T-helper 2 cell treated with Interferon-gamma antibody and Interleukin-4, amounts not matched to agents 5 μg/mL and 100 μg/mL, for 36 hours (primary cell): ENCODE measurements at regions not wholly inside any gene's neighbourhood (a gene's known extent, or its start where the extent isn't known, plus 50 kb on each side); places are given as distances from the start of the nearest gene placed in this dataset.

Experiments
- DNase-seq: peaks from one replicate; pipeline ENCODE4 v3.0.0; 2021; ENCODE audit warnings: low spot score
- H3K27ac Mint-ChIP-seq: one replicate; pipeline ENCODE4 v1.8.0; 2021; ENCODE audit warnings: mild to moderate bottlenecking, mixed read lengths
- H3K27me3 Mint-ChIP-seq: one replicate; pipeline ENCODE4 v1.8.0; 2021; ENCODE audit warnings: low read depth, mixed read lengths
- H3K36me3 Mint-ChIP-seq: one replicate; pipeline ENCODE4 v1.8.0; 2021; ENCODE audit warnings: low read depth, mixed read lengths
- H3K4me1 Mint-ChIP-seq: one replicate; pipeline ENCODE4 v1.8.0; 2021; ENCODE audit warnings: low read depth, mixed read lengths
- H3K4me3 Mint-ChIP-seq: one replicate; pipeline ENCODE4 v1.8.0; 2022; ENCODE audit warnings: mild to moderate bottlenecking, moderate library complexity, mixed read lengths
- H3K9me3 Mint-ChIP-seq: one replicate; pipeline ENCODE4 v1.8.0; 2021; ENCODE audit warnings: mixed read lengths

DNA sequence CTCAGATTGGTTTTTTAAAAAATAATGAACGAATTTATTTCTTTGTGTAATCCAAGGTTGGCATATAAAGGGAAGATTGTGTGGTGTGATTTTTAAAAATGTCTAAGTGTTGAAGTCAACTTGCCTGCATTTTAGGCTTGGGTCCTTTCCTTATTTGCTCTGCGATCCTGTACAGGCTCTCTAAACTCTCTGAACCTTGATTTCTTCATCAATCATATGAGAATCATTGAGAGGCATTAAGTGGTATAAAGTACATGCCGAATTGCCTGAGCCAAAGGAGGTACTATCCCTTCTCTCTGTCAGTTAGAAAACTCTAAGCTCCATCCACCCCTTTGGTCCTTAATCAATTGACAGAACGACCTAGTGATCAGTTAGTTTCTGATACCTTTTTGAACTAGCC lies 440.4 kb upstream of the MEX3C start:
- Mint-ChIP-seq H3K4me3 (no peak overlapping the region), H3K36me3 (no peaks in the 10 kb centered on the region), H3K9me3 (peaks cover 6% of the 10 kb centered on the region), H3K27me3 (no peaks in the 10 kb centered on the region), H3K4me1 (no peaks in the 10 kb centered on the region), H3K27ac (no peak overlapping the region)
- DNase-seq = no peak

DNA sequence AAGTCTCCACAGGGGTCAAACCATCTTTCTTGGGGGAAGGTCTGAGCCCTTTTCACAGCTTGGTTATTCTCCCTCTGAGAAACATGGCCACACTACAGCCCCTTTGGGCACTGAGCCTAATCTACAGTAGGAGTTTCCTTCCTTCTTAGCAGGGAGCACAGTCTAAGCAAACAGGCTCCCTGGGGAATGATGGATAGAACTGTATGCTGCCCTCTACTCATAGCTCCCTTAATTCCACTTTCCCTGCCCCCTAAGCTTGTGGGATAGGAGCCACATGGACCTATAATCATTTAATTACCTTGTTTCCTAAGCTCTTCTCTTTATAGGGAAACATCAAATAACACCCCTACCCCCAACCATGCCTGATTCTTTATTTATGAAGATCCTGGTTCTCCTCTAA lies 442.1 kb upstream of the MEX3C start:
- H3K9me3 Mint-ChIP-seq = peaks cover 6% of the 10 kb centered on the region
- H3K27ac Mint-ChIP-seq = no peak overlapping the region
- H3K4me1 Mint-ChIP-seq = no peaks in the 10 kb centered on the region
- no peak overlapping the region for H3K4me3 Mint-ChIP-seq
- H3K36me3 Mint-ChIP-seq = no peaks in the 10 kb centered on the region
- no peak for DNase-seq
- H3K27me3 Mint-ChIP-seq = no peaks in the 10 kb centered on the region

DNA sequence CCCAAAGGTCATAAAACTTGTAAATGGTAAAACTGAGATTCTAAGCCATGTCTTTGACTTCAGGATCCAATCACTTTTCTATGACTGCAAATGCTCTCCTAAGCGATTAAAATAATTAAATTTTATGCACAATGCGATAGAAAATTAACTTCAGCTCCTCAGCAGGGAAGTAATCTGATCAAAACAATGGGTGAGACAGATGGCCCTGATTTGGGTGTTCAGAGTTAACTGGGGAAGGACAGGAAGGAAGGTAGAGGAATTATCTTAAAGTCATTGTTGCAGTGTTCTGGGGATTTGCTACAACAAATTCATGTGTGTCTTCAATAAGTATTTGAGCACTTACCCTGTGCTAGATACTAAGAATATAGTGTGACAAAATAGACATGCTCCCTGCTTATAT lies 446.0 kb upstream of the MEX3C start:
- Mint-ChIP-seq H3K9me3 (no peaks in the 10 kb centered on the region), H3K36me3 (no peaks in the 10 kb centered on the region), H3K4me3 (no peak overlapping the region), H3K27me3 (no peaks in the 10 kb centered on the region), H3K4me1 (no peaks in the 10 kb centered on the region), H3K27ac (no peak overlapping the region)
- no peak for DNase-seq

DNA sequence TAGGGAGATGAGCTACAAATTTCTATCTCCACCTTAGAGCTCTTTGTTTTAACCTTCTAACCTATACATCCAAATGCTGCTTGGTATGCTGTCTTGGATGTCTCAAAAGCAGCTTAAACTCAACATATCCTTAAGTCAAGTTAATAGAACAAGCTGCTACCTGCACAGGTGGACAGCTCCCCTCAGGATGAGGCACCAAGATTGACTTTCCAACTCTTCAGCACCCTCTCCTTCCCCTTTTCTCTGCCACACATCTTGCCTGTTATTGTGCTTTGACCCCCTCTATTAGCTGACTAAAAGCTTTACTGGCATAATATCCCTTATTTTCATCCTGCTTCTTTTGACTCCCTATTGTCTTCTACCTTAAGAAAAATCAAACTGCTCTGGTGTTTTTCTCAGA lies 448.1 kb upstream of the MEX3C start:
- H3K4me3 Mint-ChIP-seq = no peak overlapping the region
- no peaks in the 10 kb centered on the region for H3K36me3 Mint-ChIP-seq
- no peaks in the 10 kb centered on the region for H3K9me3 Mint-ChIP-seq
- no peak overlapping the region for H3K27ac Mint-ChIP-seq
- no peaks in the 10 kb centered on the region for H3K4me1 Mint-ChIP-seq
- no peak for DNase-seq
- H3K27me3 Mint-ChIP-seq = no peaks in the 10 kb centered on the region

DNA sequence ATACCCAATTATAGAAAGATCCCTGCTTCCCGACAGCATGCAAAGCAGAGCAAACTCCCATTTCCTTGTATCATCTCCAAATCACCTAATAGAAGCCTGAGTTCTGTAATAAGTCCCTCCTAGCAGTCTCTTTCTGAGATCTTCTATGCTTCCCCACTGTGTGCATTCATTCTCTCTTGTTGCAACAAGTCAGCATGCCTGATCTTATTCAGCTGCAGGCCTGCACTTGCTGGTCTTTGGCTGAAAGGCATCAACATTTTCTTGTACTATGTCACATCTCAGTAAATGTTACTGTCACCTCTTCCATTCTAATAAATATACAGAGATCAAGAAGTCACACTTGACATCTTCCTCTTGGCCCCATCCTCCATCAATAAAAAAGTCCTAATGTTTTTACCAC lies 449.9 kb upstream of the MEX3C start:
- Mint-ChIP-seq H3K4me3 (no peak overlapping the region), H3K27ac (no peak overlapping the region), H3K27me3 (no peaks in the 10 kb centered on the region), H3K36me3 (no peaks in the 10 kb centered on the region), H3K4me1 (no peaks in the 10 kb centered on the region), H3K9me3 (no peaks in the 10 kb centered on the region)
- DNase-seq = no peak

DNA sequence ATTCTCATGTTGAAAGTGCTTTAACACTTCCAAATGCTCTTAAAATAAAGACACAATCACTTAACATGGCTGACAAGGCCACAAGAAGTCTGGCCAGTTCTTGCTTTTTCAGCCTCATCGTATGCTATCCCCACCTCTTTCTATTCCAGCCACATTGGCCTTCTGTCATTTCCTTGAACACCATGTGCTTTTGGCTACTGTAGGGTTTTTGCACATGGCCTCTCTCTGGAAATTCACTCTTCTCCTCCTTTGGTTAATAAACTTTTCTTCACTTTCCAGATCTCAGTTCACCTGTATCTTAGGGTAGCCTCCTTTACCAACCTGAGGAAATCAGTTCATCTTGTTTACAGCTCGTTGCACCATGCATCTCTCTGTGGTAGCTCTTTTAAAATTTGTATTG lies 450.5 kb upstream of the MEX3C start:
- no peaks in the 10 kb centered on the region for H3K9me3 Mint-ChIP-seq
- H3K4me3 Mint-ChIP-seq = no peak overlapping the region
- no peaks in the 10 kb centered on the region for H3K36me3 Mint-ChIP-seq
- H3K27ac Mint-ChIP-seq = no peak overlapping the region
- no peaks in the 10 kb centered on the region for H3K27me3 Mint-ChIP-seq
- DNase-seq = no peak
- no peaks in the 10 kb centered on the region for H3K4me1 Mint-ChIP-seq

DNA sequence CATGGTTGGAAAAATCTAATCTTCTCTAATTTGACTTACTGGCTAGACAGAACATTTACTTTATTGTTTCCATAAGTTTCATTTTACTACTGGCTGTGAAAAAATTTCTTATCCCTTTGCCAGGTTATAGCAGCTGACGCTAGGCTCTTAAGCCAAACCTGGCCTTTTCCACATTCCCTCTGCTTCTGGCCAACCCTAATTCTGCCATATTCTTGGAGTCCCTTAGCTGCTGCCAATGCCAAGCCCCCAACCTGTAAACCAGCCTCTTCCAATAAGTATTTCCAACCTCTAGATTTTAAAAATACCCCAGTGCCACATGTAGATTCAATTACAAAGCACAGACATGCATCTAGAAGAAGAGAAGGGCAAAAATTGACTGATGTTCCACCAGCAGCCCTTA lies 452.3 kb upstream of the MEX3C start:
- H3K9me3 Mint-ChIP-seq = no peaks in the 10 kb centered on the region
- H3K4me3 Mint-ChIP-seq = no peak overlapping the region
- H3K4me1 Mint-ChIP-seq = no peaks in the 10 kb centered on the region
- H3K27ac Mint-ChIP-seq = no peak overlapping the region
- H3K36me3 Mint-ChIP-seq = no peaks in the 10 kb centered on the region
- DNase-seq = no peak
- H3K27me3 Mint-ChIP-seq = no peaks in the 10 kb centered on the region

DNA sequence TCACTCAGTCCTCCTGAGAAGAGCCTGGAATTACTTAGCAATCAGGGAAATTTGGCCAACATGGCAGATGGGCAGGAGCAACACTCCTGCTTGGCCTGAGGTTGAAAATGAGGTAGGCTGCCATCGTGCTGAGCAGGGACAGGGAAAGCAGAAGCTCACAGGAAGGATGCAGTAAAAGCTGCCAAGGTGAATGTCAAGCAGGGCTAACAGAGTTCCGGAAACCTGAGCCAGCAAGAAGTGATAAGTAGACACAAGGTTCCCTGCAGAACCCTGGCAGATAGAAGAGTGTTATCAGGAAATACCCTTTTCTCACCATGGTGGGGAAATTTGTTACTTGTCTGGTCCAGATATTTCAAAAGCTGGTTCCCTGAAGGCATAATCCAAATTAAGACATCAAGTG lies 454.3 kb upstream of the MEX3C start:
- no peaks in the 10 kb centered on the region for H3K27me3 Mint-ChIP-seq
- H3K4me3 Mint-ChIP-seq = no peak overlapping the region
- no peak overlapping the region for H3K27ac Mint-ChIP-seq
- no peaks in the 10 kb centered on the region for H3K4me1 Mint-ChIP-seq
- H3K36me3 Mint-ChIP-seq = no peaks in the 10 kb centered on the region
- DNase-seq = no peak
- no peaks in the 10 kb centered on the region for H3K9me3 Mint-ChIP-seq

DNA sequence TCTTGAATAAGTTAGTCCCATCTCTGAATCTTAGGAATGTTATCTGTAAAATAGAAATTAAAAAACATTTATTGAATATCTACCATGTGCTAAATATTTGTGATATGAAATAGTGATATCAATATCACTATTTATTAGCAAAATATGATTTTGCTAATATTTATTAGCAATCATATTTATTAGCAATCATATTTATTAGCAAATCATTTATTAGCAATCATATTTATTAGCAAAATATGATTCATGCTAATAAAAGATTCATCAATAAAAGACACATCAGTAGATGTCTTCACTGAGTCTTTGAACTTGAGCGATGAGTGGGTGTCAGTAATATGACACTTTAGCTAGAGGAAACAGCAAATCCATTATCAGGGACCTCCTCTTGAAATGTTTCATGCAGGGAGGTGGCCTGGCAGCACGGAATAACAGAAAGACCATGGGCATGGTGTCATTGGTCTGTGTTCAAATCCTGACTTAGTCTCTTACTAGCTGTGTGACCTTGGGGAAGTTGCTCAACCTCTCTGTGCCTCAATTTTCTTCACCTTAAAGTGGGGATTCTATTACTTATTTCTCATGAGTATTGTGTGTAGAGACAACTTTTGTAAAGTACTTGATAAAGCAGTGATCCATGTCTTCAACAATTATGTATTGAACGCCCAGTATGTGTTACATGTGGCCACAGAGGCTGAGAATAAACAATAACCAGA lies 456.2 kb upstream of the MEX3C start:
- H3K27me3 Mint-ChIP-seq = no peaks in the 10 kb centered on the region

DNA sequence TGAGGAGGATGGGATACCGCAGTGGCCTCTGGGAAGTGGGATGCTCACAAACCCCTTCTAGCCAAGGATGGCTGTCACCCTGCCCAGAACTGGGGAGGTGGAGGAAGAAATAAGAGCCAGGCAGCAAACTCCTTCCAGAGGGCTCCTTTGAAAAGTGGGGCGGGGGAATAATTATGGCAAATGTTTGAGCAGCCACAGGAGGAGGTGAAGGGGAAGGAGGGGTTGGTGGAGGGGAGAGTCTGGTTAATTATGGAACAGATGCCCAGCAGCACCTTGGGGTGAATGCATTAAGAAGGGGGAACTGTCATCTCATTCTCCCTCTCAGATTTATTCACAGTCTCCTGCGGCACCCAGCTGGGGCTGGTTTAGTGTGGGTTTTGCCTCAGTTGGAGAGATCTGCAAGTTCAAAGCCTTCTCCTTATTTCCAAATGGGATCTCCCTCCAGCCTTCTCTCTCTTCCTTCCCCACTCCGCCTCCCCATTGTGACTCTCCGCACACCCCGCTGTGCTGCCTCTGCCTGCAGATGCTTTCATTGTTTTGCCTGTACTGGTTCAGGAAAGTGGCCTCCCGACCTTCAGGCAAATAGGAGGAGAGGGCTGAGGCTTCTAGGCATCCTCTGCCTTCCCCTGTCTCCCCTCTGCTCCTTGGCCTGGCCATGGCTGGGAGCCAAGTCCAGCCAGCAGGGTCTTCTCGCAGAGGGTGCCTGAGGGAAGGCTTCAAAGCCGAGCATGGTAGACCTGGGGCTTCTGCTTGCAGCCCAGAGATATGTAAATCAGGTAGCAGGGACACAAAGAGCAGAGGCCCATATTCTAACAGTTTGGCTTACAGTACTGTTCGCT lies 457.2 kb upstream of the MEX3C start:
- H3K9me3 Mint-ChIP-seq = no peaks in the 10 kb centered on the region
- no peak for DNase-seq
- no peak overlapping the region for H3K4me3 Mint-ChIP-seq
- no peaks in the 10 kb centered on the region for H3K4me1 Mint-ChIP-seq
- no peak overlapping the region for H3K27ac Mint-ChIP-seq
- H3K27me3 Mint-ChIP-seq = no peaks in the 10 kb centered on the region
- no peaks in the 10 kb centered on the region for H3K36me3 Mint-ChIP-seq

More for the DNA sequence above, 456.2 kb upstream of the MEX3C start:
- H3K4me1 Mint-ChIP-seq = no peaks in the 10 kb centered on the region
- no peak for DNase-seq
- no peaks in the 10 kb centered on the region for H3K36me3 Mint-ChIP-seq
- no peaks in the 10 kb centered on the region for H3K9me3 Mint-ChIP-seq
- H3K27ac Mint-ChIP-seq = no peak overlapping the region
- no peak overlapping the region for H3K4me3 Mint-ChIP-seq

DNA sequence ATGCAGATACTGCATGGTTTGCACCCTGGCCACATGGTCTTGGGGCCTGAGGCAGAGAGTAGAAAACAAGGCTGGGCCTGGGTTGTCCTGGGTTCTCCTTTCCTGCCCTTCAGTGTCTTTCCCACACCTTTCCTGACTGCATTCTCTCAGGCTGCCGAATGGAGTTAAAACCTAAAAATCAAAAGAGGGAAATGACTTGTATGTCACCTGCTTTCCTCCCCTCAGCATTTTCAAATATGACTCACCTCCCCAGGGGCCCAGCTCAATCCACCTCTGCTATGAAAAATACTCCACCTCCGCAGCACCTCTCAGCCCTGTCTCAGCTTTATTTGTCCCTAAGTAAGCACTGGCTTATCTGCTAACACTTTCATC lies 457.8 kb upstream of the MEX3C start:
- no peaks in the 10 kb centered on the region for H3K36me3 Mint-ChIP-seq
- no peak overlapping the region for H3K27ac Mint-ChIP-seq
- H3K4me1 Mint-ChIP-seq = no peaks in the 10 kb centered on the region
- DNase-seq = no peak
- H3K9me3 Mint-ChIP-seq = no peaks in the 10 kb centered on the region
- H3K27me3 Mint-ChIP-seq = no peaks in the 10 kb centered on the region
- no peak overlapping the region for H3K4me3 Mint-ChIP-seq

DNA sequence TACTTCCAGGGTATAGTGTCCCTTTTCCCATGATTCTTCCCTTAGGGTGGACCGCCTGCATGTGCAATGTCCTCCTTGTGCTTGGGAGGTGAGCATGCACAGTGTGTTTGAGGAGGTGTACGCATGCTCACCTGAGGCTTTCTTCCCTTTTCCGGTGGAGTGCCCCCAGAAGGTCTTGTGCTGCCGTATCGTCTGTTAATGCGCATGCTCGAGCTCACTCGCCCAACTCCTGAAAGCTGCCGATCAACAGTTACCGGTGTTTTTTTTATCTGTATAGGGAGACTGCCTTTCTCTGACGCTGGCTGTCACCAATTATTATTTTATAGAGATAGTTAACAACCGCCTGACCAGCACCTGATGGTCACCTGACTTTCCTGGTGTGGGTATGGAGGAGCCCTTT lies 458.8 kb upstream of the MEX3C start:
- Mint-ChIP-seq H3K27ac (no peak overlapping the region), H3K36me3 (no peaks in the 10 kb centered on the region), H3K4me1 (no peaks in the 10 kb centered on the region), H3K4me3 (no peak overlapping the region), H3K27me3 (no peaks in the 10 kb centered on the region), H3K9me3 (no peaks in the 10 kb centered on the region)
- no peak for DNase-seq

DNA sequence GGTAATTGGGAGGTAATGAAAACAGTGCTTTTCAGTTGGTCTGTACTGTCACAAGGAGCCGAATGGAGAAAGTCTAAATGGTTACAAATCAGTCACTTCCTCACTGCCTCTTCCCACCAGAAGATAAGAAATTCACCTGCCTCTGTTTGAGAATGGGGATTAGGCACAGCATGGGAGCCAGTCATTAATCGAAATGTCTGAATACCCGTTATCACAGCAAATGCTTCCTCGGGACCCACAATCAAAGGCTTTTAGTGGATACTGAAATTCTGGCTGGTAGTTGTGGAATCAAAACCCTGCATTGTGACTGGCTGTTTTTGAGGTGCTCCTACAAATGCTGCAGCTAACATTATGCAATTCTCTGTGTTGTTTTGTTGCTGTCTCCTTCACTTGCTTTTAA lies 461.0 kb upstream of the MEX3C start:
- Mint-ChIP-seq H3K27me3 (no peaks in the 10 kb centered on the region), H3K9me3 (no peaks in the 10 kb centered on the region), H3K27ac (no peak overlapping the region), H3K36me3 (no peaks in the 10 kb centered on the region), H3K4me1 (no peaks in the 10 kb centered on the region), H3K4me3 (no peak overlapping the region)
- DNase-seq = no peak

DNA sequence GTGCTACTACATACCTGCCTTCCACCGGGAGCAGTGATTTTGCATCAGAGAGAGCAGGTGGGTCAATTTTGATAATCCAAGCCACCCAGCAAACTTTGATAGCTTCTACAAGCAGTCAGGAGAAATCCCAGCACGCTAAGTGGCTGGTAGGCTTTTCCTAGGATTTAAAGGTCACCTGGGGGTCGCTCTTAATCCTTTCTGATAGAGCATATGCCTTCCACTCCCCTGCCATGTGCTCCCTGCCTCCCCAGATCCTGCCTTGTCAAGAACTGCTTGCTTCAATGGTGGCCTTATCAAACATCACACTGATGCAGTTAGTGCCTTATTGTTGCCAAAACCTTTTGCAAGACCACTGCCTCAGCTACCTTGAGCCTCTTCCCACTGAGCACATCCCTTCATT lies 462.3 kb upstream of the MEX3C start:
- no peak overlapping the region for H3K27ac Mint-ChIP-seq
- no peaks in the 10 kb centered on the region for H3K27me3 Mint-ChIP-seq

More for the DNA sequence above, 462.3 kb upstream of the MEX3C start:
- Mint-ChIP-seq H3K9me3 (no peaks in the 10 kb centered on the region), H3K36me3 (no peaks in the 10 kb centered on the region), H3K4me3 (no peak overlapping the region), H3K4me1 (no peaks in the 10 kb centered on the region)
- DNase-seq = no peak
